HT1080 (cell line): ENCODE measurements at regions not wholly inside any gene's neighbourhood (a gene's known extent, or its start where the extent isn't known, plus 50 kb on each side); places are given as distances from the start of the nearest gene placed in this dataset. TPM values are rescaled to one million over a fixed set of nuclear protein-coding genes. Genes with fewer than 3 reads are reported as not detected.

Source experiments
- DNase-seq: peaks from one replicate; pipeline ENCODE4 v3.0.0-alpha.2; 2015; ENCODE audit warnings: low read depth
- small RNA-seq: library from RNA; depleted of rRNA; stranded (forward); fragments of <200 nt; gene quantifications from one replicate; pipeline ENCODE3, GENCODE V24; 2014

DNA sequence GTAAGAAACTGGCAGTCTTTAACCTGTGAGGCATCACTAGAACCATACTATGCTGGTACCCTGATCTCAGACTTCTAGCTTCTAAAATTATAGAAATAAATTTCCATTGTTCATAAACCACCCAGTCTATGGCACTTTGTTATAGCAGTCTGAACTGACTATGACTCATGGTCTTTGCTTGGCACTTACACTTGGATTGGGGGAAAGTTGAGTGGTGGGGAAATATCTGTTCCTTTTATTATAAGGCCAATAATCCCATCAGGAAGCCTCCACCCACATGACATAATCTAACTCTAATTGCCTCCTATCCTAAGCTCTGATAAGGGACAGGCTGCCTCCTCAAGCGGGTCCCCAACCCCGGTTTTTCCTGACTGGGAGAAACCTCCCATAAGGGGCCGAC is 61.4 kb upstream of the PACRGL start:
- no peak for DNase-seq

DNA sequence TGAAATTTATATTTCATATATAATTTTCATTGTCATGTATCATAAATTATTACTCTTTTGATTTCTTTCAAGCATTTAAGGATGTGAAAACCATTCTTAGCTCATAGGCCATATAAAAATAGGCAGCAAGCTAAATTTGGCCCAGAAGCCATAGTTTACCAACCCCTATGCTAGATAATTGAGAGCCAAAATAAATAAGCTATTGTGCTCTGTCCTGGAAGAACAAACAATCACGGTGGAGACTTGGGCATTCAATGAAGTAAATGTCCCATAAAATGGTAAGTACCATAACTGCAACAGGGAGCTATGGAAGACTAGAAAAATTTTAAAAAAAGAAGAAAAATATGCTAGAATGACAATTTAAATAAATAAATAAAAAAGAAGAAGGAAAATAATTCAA is 60.9 kb upstream of the PACRGL start:
- DNase-seq: no peak

GRCh38 chr4:20640989-20641388 is 59.3 kb upstream of the PACRGL start:
- no peak for DNase-seq

GRCh38 chr4:20641976-20642375 is 58.3 kb upstream of the PACRGL start:
- no peak for DNase-seq

GRCh38 chr4:20643631-20644030 is 56.6 kb upstream of the PACRGL start:
- no peak for DNase-seq

- peak; percentile 20 for DNase-seq
Measured at GRCh38 chr4:20645236-20645635, 55.0 kb upstream of the PACRGL start.

DNA sequence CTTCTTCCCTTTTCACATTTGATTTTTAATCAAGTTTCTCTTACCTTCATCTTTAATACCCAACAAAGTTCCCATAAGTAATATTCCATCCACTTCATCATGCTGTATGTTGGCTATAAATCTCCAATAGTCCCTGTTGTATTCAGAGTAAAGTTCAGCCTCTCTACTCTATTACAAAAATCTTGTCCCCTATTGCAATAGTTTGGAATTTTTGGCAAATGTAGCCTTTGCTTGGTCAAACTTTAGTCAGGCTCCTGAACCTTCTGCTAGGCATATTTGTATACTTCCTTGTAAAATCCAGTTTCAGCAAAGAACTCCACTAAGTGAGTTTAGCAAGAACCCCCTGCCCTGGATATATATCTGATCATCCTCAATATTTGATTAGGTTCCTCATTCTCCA is 54.0 kb upstream of the PACRGL start:
- no peak for DNase-seq

Small RNA genes lying in the stretch of these regions (small RNA-seq; reads per million reads assigned to genes)
- not detected for gene MIR218-1
